ENCODE measurements at regions not wholly inside any gene's neighbourhood (a gene's known extent, or its start where the extent isn't known, plus 50 kb on each side); places are given as distances from the start of the nearest gene placed in this dataset.

GRCh38 chr5:173823721-173824567 is 64.2 kb upstream of the CPEB4 start:
- TF ChIP-seq POLR2A (IDR thresholded peaks at IDR 0.05; ENCODE audit: low read depth, low read length): no peak
- TF ChIP-seq, protein P1, sequence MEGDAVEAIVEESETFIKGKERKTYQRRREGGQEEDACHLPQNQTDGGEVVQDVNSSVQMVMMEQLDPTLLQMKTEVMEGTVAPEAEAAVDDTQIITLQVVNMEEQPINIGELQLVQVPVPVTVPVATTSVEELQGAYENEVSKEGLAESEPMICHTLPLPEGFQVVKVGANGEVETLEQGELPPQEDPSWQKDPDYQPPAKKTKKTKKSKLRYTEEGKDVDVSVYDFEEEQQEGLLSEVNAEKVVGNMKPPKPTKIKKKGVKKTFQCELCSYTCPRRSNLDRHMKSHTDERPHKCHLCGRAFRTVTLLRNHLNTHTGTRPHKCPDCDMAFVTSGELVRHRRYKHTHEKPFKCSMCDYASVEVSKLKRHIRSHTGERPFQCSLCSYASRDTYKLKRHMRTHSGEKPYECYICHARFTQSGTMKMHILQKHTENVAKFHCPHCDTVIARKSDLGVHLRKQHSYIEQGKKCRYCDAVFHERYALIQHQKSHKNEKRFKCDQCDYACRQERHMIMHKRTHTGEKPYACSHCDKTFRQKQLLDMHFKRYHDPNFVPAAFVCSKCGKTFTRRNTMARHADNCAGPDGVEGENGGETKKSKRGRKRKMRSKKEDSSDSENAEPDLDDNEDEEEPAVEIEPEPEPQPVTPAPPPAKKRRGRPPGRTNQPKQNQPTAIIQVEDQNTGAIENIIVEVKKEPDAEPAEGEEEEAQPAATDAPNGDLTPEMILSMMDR (conservative IDR thresholded peaks at IDR 0.05; ENCODE audit: low read depth, low read length): no peak
- TF ChIP-seq RFX5 (IDR thresholded peaks at IDR 0.05; ENCODE audit: low read depth, low read length): no peak
- TF ChIP-seq MXI1 (IDR thresholded peaks at IDR 0.05; ENCODE audit: borderline replicate concordance, low read depth, low read length): no peak
- no peak for TF ChIP-seq MAFK (IDR thresholded peaks at IDR 0.05; ENCODE audit: low read depth, low read length)
- TF ChIP-seq BHLHE40 (IDR thresholded peaks at IDR 0.05; ENCODE audit: low read depth, low read length): peak; percentile 18; the same call in 1 of the 2 replicates
- no peak for TF ChIP-seq CHD1 (IDR thresholded peaks at IDR 0.05; ENCODE audit: low read depth, low read length)
- TF ChIP-seq SMC3 (IDR thresholded peaks at IDR 0.05; ENCODE audit: low read depth, low read length): 0 out of 2 replicates have a peak, but pooled peaks have one; percentile 5
- peak; percentile 40; the same call in 1 of the 2 replicates for TF ChIP-seq MAZ (IDR thresholded peaks at IDR 0.05; ENCODE audit: borderline replicate concordance, low read depth, low read length)
- TF ChIP-seq USF2 (IDR thresholded peaks at IDR 0.05; ENCODE audit: low read depth, low read length): no peak
- TF ChIP-seq CEBPB (IDR thresholded peaks at IDR 0.05; ENCODE audit: low read depth, low read length): peak; percentile 67
